RWPE1 (cell line): ENCODE measurements at regions not wholly inside any gene's neighbourhood (a gene's known extent, or its start where the extent isn't known, plus 50 kb on each side); places are given as distances from the start of the nearest gene placed in this dataset.

Experiments
- CTCF ChIA-PET: fragments of 350-600 bp; sonication (Branson Sonifier 250); formaldehyde crosslinking; extraction: SDS; loops from one replicate; lab custom pipeline; 2021; lab: Yijun Ruan, JAX
- POLR2A ChIA-PET: fragments of 400-600 bp; formaldehyde crosslinking; extraction: SDS; loops from one replicate; lab custom pipeline; 2020; ENCODE audit warnings: antibody characterized with exemption; ENCODE audit not compliant: low non-redundant PET; lab: Yijun Ruan, JAX
- DNase-seq: peaks from one replicate; pipeline ENCODE4 v3.0.0; 2012; ENCODE audit warnings: low spot score
- H3K27ac ChIP-seq: fragments of 450-650 bp; 2 replicates; pipeline ENCODE4 v1.5.1; 2017
- TF ChIP-seq, protein P1 (sequence below): fragments of 450-650 bp; conservative IDR thresholded peaks from 2 replicates; pipeline ENCODE4 v1.5.1; 2017; ENCODE audit warnings: low read depth, mild to moderate bottlenecking

DNA sequence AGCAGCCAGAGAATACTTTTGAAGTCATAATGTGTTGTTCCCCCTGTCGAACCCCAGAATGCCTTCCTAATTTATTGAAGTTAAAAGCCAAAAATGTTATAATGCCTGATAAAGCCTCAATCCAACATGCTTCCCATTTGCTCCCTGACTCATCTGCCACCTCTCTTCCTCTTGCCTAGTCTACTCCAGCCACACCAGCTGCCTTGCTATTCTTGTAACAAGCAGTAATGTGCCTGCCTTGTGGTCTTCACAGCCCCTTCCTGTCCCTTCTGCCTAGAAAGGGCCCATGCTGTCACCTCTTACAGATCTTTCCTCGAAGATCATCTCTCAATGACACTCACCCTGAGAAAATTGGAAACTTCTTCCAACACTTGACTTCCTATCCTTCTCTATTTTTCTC lies 231.6 kb upstream of the CDH2 start:
- no peak for DNase-seq
- CTCF ChIA-PET: no interaction called here
- POLR2A ChIA-PET: no interaction called here
- H3K27ac ChIP-seq: no peak overlapping the region
- TF ChIP-seq, protein P1, sequence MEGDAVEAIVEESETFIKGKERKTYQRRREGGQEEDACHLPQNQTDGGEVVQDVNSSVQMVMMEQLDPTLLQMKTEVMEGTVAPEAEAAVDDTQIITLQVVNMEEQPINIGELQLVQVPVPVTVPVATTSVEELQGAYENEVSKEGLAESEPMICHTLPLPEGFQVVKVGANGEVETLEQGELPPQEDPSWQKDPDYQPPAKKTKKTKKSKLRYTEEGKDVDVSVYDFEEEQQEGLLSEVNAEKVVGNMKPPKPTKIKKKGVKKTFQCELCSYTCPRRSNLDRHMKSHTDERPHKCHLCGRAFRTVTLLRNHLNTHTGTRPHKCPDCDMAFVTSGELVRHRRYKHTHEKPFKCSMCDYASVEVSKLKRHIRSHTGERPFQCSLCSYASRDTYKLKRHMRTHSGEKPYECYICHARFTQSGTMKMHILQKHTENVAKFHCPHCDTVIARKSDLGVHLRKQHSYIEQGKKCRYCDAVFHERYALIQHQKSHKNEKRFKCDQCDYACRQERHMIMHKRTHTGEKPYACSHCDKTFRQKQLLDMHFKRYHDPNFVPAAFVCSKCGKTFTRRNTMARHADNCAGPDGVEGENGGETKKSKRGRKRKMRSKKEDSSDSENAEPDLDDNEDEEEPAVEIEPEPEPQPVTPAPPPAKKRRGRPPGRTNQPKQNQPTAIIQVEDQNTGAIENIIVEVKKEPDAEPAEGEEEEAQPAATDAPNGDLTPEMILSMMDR: no peak

GRCh38 chr18:28407681-28408080 lies 230.8 kb upstream of the CDH2 start:
- POLR2A ChIA-PET: no interaction called here
- no peak overlapping the region for H3K27ac ChIP-seq
- TF ChIP-seq, protein P1: no peak
- CTCF ChIA-PET: no interaction called here
- no peak for DNase-seq

DNA sequence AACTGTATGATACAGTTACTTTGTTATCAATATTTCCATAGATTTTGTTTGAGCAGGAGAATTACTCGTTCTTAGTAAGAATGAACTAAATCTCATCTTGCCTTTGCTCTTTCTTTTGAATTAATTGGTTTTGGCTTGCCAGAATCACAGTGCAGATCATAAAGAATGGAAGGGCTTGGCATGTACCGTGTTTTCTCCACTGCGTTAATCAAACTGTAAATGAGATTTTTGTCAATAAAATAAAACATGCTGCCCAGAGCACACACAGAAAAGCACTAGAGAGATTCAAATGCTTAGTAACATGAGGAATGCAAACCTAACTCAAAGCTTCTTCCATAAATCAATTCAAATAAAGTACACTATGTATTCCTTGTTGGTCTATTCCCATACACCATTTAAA lies 229.6 kb upstream of the CDH2 start:
- TF ChIP-seq, protein P1: no peak
- no peak for DNase-seq
- ChIA-PET CTCF (no interaction called here), POLR2A (no interaction called here)
- no peak overlapping the region for H3K27ac ChIP-seq

DNA sequence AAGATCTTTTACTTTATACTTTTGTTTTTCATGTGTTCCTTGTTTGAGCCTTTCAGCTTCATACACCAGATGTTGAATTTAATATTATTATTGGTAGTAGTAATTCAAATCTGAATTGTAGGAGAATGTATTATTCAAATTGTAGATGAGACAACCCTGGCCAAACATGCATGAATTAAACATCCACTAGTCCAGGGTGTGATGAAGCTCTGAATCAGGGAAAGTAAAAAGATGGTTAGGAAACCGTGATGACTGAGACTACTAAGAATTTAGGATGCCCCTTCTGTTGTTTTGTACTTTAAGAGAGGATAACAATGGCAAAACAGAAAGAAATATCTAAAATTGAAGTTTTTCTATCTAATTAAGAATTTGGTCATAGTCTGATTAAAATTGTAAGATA lies 227.8 kb upstream of the CDH2 start:
- no peak overlapping the region for H3K27ac ChIP-seq
- ChIA-PET CTCF (no interaction called here), POLR2A (no interaction called here)
- TF ChIP-seq, protein P1: no peak
- DNase-seq: no peak

- DNase-seq: no peak
- ChIA-PET POLR2A (no interaction called here), CTCF (no interaction called here)
- TF ChIP-seq, protein P1: no peak
- H3K27ac ChIP-seq: no peak overlapping the region
These were observed 222.9 kb upstream of the CDH2 start for GRCh38 chr18:28399781-28400362.

DNA sequence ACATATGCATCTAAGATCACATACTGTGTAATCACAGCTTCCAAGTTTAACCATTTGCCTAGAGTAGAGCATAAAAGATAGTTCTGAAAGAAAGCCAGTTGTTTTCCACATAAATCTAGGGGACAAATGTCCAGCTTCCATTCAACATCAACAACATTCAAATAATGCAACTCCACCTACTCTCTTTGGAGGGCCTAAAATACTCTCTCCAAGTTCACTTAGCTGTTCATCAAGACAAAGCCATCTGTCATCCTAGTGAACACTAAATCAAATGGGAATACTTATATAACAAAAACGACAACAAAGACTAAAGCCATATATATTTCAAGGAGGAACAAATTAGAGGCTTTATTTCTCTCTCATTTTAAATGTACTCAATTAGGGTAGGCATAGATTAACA lies 221.5 kb upstream of the CDH2 start:
- CTCF ChIA-PET: no interaction called here

More for the DNA sequence above, 221.5 kb upstream of the CDH2 start:
- DNase-seq: no peak
- no peak overlapping the region for H3K27ac ChIP-seq
- TF ChIP-seq, protein P1: no peak
- POLR2A ChIA-PET: no interaction called here
